ENCODE measurements at regions not wholly inside any gene's neighbourhood (a gene's known extent, or its start where the extent isn't known, plus 50 kb on each side); places are given as distances from the start of the nearest gene placed in this dataset.
A peak's percentile ranks its signal among the peaks of the same experiment; 100 is the strongest.

DNA sequence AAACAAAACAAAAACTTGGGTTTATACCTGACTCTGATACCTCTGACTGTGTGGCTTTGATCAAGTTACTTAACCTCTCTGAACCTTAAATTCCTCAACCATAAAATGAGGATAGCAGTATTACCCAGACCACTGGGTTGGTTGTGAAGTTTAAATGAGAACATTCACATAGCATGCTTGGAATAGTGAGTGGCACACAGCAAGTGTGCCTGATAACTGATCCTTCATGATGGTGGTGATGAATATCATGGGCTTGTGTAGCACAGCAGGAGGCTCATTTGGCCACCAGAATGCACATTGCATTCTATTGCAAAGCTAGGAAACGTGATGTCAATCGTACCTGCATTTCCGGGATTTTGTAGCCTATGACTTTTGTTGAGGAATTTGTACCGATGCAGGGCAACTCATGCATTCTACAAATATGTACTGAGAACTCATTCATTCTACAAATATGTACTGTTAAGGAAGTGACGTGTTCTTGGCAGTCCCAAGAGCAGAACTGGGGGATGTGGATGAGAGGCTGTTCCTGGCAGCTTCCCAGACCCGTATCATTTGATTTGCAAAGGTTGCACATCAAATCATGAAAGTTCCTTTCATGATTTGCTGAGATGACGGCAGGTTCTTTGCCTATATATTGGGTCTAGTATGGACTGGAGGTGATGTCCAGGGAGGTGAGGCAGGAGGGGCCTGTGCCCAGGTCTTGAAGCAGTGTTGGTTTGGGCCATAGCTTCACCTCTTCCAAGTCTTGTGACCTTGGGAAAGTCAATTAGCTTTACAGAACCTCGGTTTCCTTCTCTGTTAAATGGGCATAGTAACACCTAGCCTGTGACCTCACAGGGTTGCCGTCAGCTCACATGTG, 94.6 kb upstream of the SMNDC1 start:
- DNase-seq, result no peak

GRCh38 chr10:110399965-110400933, 95.5 kb upstream of the SMNDC1 start:
- DNase-seq, result no peak

DNA sequence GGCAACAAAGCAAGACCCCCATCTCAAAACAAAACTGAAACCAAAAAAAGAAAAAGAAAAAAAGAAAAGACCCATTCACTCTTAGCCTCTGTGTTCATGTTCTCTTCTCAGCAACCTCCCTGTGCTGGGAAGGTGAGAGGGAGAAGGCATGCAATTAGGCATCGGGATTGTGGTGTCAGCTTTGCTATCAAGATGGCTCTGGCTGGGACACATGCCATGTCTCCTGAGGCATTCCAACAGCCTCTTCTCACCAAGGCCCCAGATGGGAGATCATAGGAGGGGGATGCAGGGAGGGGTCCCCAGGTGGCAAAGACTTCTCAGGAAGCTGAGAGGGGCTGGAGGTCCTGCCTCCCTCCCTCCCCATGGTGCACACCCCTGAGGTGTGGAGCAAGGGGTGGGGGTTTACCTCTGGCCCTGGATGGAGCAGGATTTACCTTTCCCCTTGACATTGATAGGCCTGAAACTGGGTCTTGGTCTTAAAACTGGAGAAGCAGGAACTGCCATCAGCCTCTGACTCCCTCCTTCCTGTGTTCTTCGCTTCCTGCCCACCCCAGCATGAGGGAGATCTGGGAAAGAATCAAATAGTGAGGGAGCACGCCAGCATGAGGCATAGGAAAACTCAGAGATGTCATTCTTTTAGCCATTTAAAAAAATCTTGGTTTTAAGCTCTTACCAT, 96.2 kb upstream of the DUSP5 start:
- no peak for DNase-seq

GRCh38 chr10:110402077-110402416, 95.7 kb upstream of the DUSP5 start:
- DNase-seq, result no peak

GRCh38 chr10:110403593-110403992, 94.1 kb upstream of the DUSP5 start:
- no peak for DNase-seq

DNA sequence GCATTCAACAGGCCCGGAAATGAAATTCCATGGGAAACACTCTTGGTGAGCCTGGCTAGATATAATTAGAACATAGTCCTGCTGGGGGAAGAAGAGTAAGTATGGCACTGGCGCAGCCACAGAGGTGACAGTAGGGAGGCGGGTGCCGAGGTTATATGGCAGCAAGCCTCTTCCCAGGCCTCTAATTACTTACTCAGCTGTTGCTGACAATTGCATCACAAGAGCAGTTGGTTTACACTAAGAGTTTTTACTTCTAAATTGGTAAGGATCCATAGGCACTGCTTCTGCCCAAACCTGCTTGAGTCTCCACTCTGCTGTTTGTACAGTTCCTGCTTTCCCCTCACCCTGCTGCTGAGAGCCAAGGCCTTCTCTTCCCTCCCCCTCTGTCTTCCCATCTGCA, 93.3 kb upstream of the DUSP5 start:
- no peak for DNase-seq

DNA sequence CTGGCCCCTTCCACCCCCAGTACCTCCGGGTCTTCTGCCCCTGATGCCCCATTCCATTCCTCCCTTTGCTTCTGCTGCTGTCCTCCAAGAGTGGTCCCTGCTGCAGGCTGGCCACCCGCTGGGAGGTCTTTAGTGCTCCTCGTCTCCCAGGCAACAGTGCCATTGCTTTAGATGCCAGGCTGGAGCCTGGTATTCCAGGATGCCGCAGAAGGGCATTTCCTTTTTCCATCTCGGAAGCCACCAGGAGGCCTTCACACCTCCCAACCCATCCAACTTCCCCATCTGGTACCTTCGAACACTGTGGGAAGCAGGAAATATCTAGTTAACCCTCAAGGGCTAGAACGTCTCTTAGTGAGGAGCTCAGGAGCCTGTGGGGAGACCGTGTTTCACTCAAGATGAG, 92.9 kb upstream of the DUSP5 start:
- DNase-seq, result no peak

DNA sequence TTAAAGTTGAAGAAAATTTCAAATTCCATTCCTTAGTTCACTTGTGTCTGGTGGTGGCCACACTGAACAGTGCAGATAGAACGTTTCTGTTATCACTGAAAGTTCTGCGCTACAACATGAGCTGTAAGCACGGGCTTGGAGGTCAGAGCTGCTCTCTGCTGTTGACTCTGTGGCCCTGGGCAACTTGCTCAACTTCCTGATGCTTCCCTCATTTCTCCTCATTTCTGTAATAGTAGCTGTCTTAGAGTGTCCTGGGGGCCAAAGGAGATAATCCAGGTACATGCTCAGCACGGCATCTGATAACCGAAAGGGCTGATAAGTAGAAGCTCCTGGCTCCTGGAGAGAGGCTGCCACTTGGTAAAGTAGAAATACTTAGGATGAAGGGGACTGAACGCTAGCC, 92.3 kb upstream of the DUSP5 start:
- no peak for DNase-seq

GRCh38 chr10:110407301-110408170, 90.2 kb upstream of the DUSP5 start:
- DNase-seq, result peak; percentile 53

- no peak for DNase-seq
These were observed 89.4 kb upstream of the DUSP5 start for GRCh38 chr10:110408203-110408871.

DNA sequence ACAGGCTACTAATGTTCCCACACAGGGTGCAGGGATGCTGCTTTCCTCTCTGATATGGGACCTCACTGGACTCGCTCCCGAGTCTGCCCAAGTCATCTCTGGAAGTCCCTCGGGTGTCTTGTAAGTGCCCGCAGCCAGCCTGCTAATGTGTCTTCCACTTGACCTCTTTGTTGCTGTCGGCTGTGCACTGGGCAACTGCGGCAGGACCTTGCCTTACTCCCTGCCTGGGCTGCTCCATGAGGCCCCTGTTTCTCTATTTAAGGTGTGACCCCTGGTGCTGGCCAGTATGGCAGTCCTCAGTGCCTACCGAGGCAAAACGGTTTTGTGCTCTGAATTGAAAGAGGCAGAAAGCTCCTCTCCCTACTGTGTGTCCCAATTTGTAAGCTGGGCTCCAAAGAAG, 88.8 kb upstream of the DUSP5 start:
- no peak for DNase-seq

DNA sequence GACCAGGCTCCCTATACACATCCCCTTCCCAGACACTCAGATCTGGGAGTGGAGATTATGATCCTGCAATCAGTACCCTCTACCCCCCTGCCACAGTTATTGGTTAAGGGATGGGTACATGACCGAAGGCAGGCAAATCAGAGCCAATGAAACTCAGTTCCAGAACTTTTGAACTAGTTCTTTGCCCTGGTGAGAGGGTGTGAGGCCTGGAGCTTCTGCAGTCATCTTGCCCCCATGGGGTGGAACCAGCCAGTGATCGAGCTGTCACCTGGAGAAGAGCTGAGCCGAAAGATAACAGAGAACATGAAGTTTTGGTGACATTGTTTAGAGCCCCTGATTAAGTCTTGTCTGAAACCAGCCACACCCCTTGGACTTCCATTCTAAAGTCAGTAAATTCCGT, 88.2 kb upstream of the DUSP5 start:
- DNase-seq, result no peak

DNA sequence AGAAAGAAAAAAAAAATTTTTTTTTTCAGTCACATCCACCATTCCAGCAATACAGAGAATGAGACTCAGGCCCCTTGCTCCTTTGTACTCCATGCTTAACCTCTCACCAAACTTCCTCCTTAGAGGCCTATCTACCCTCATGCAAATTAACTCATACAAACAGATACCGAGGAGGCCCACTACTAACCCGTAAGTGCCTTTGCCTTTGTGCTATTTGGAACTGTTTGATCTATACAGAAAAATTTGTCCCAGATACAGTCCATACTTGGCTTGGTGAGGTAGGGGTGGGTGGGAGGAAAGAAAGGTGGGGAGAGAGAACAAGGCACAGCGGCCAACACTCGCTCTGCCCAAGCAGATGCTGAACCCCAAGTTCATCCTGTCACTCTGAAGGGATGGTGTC, 87.8 kb upstream of the DUSP5 start:
- DNase-seq, result no peak

DNA sequence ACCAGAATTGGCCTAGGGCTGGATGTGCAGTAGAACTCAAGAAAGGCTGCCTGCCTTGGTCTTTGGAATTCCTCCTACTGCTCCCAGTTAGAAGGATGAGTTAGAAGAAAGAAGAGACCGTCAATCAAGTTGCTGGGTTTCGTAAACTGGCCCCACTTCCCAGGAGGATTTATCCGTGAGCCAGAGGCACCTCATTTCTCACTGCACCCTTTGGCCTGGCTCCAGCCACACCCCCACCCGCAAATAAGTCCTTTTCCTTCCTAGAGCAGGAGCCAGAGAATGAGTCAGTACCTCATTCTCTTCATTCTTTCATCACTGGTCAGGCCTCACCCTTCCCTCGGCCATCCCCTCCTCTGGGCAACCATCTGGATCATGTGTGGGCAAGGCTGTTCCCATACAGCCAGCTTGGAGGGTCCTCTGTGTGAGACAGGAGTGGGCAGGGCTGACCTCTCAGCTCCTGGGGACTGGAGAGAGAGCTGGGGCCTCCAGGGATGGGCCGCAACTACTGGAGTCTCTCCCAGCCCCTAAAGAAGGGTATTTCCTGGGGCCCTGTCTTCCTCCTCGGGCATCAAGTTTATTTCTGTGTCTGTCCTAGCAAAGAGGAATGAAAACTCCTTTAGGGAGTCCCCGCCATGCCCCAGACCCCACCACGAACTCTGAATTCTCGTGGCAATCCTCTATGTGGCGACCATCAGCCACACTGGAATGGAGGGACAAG, 87.2 kb upstream of the DUSP5 start:
- DNase-seq, result no peak

DNA sequence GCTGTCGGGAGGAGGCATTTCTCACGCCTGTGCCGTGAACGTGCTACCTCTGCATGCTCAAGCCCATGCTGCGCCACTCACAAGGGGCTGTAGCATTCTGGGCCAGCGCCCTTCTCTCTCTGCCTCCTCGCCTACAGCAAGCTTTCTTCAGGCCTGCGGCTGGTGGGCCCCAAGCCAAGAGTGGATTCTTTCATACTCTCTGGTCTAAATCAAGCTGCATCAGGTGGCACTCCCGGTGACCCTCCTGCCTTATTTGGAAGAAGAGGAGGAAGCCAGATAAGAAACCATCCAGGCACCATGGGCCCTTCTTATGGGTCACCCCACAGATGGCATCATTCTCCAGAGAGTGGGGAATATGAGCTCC, 86.7 kb upstream of the DUSP5 start:
- DNase-seq, result no peak

- no peak for DNase-seq
These were observed 84.5 kb upstream of the DUSP5 start for GRCh38 chr10:110413049-110413783.

DNA sequence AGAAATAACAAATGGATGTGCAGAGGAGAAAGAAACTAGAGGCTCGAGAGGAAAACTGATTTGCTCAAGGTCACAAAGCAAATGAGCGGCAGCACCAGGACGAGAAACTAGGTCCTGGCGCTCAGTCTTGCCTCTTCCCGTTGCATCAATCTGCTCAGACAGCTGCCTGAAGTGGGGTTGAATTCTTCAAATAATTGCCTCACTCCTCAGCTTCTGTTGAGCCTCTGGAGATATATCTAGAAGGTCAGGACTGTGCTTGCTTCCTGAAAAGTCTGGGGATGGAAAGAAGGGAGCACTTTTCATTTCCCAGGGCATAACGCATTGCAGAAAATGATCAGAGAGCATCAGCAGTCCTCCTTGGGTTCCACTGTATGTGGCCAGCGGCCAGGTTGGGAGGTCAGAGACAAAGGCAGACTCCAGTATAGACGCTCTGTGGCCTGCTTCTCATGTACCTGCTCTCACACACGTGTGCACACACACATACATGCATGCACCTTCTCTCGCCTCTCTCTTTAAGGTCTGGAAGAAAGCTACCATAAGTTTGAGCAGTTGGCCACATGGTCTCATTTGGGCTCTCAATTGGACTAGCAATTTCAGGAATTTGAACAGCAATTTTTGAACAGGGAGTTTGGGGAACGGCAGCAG, 83.7 kb upstream of the DUSP5 start:
- no peak for DNase-seq

GRCh38 chr10:110414548-110415309, 83.0 kb upstream of the DUSP5 start:
- no peak for DNase-seq

DNA sequence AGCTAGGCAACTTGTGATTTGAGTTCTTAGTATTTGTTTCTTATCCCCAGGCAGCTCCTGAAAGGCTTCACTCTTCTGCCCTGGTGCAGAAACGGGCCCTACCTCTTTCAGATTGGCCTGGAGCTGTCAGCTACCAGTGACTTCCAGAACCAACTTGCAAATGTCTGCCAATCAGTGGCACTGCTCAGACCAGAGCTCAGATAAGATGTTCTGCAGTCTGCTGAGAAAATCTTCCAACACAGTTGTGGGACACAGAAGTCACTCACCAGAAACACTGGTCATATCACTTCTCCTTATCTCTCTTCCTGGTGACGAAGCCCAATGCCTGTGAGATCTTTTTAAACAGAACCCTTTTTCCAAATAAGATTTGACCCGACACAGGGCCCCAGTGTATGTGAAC, 81.9 kb upstream of the DUSP5 start:
- no peak for DNase-seq
